Neuronal stem cell (in vitro differentiated cells): ENCODE measurements at regions not wholly inside any gene's neighbourhood (a gene's known extent, or its start where the extent isn't known, plus 50 kb on each side); places are given as distances from the start of the nearest gene placed in this dataset.
"Not testable (repeated sequence)": the region's sequence is repeated elsewhere in the genome, so short reads cannot be mapped to it uniquely, and the experiment has no call there.

Source experiments
- DNase-seq: peaks from one replicate; pipeline ENCODE4 v3.0.0-alpha.2; 2013; ENCODE audit warnings: low spot score
- H2AFZ ChIP-seq: one replicate; pipeline ENCODE4 v1.6.1; 2013; ENCODE audit warnings: mild to moderate bottlenecking, low read length, inconsistent platforms
- H2AK5ac ChIP-seq: 2 replicates; pipeline ENCODE4 v1.6.1; 2013; ENCODE audit warnings: low read depth, mild to moderate bottlenecking, inconsistent platforms, low read length, moderate library complexity, mixed read lengths
- H2BK120ac ChIP-seq: 2 replicates; pipeline ENCODE4 v1.6.1; 2013; ENCODE audit warnings: low read depth, mild to moderate bottlenecking, inconsistent platforms, low read length, moderate library complexity, mixed read lengths
- H2BK12ac ChIP-seq: one replicate; pipeline ENCODE4 v1.6.1; 2013; ENCODE audit warnings: low read length, inconsistent platforms
- H2BK15ac ChIP-seq: 2 replicates; pipeline ENCODE4 v1.6.1; 2013; ENCODE audit warnings: mild to moderate bottlenecking, low read length, inconsistent platforms, mixed read lengths
- H2BK5ac ChIP-seq: one replicate; pipeline ENCODE4 v1.6.1; 2013; ENCODE audit warnings: inconsistent platforms, mild to moderate bottlenecking, low read length, moderate library complexity
- H3K14ac ChIP-seq: one replicate; pipeline ENCODE4 v1.6.1; 2013; ENCODE audit warnings: low read length, inconsistent platforms
- H3K18ac ChIP-seq: 2 replicates; pipeline ENCODE4 v1.6.1; 2013; ENCODE audit warnings: low read length, inconsistent platforms
- H3K23ac ChIP-seq: 2 replicates; pipeline ENCODE4 v1.6.1; 2013; ENCODE audit warnings: low read depth, mild to moderate bottlenecking, mixed read lengths, low read length, inconsistent platforms; ENCODE audit not compliant: poor library complexity
- H3K27ac ChIP-seq: replicated peaks from 3 replicates; pipeline ENCODE4 v1.5.1; 2013; ENCODE audit warnings: low read length, inconsistent platforms
- H3K27me3 ChIP-seq, 3 experiments: 2 replicates each; pipeline ENCODE4 v1.6.1; 2013; ENCODE audit warnings: low read length in 3 of 3, mild to moderate bottlenecking in 2 of 3, inconsistent platforms in 1 of 3, low read depth in 1 of 3, mixed read lengths in 1 of 3, moderate library complexity in 1 of 3; ENCODE audit not compliant: control insufficient read depth in 3 of 3, insufficient read depth in 3 of 3
- H3K36me3 ChIP-seq, 2 donors: replicated peaks in 1 of 2; 2 replicates each; pipeline ENCODE4 v1.6.1; 2013; ENCODE audit warnings: low read length in 2 of 2; ENCODE audit not compliant: control insufficient read depth in 2 of 2, insufficient read depth in 2 of 2
- H3K4ac ChIP-seq: 2 replicates; pipeline ENCODE4 v1.6.1; 2013; ENCODE audit warnings: inconsistent platforms, mild to moderate bottlenecking, low read length, moderate library complexity
- H3K4me1 ChIP-seq, 2 donors: 1 replicate in 1 of 2; 2 replicates in 1 of 2; pipeline ENCODE4 v1.6.1; 2013; ENCODE audit warnings: low read length in 2 of 2, low read depth in 1 of 2; ENCODE audit not compliant: control insufficient read depth in 2 of 2, insufficient read depth in 1 of 2
- H3K4me2 ChIP-seq: one replicate; pipeline ENCODE4 v1.6.1; 2013; ENCODE audit warnings: mild to moderate bottlenecking, low read length, inconsistent platforms; ENCODE audit not compliant: insufficient read depth, poor library complexity, severe bottlenecking
- H3K4me3 ChIP-seq, 2 donors: 2 replicates each; pipeline ENCODE4 v1.5.1; 2013; ENCODE audit warnings: low read length in 2 of 2, mild to moderate bottlenecking in 2 of 2, inconsistent platforms in 1 of 2, moderate library complexity in 1 of 2
- H3K79me1 ChIP-seq: one replicate; pipeline ENCODE4 v1.6.1; 2013; ENCODE audit warnings: low read depth, mild to moderate bottlenecking, inconsistent platforms, low read length, moderate library complexity
- H3K9ac ChIP-seq: one replicate; pipeline ENCODE4 v1.6.1; 2013; ENCODE audit warnings: mild to moderate bottlenecking, low read depth, low read length, inconsistent platforms; ENCODE audit not compliant: poor library complexity
- H3K9me3 ChIP-seq, 2 donors: replicated peaks in 1 of 2; 2 replicates each; pipeline versions ENCODE3 to v1.6.1; 2013; ENCODE audit warnings: low read length in 2 of 2, mild to moderate bottlenecking in 2 of 2, inconsistent platforms in 1 of 2, low read depth in 1 of 2, mixed read lengths in 1 of 2, moderate library complexity in 1 of 2; ENCODE audit not compliant: control insufficient read depth in 2 of 2, insufficient read depth in 1 of 2
- H4K8ac ChIP-seq: one replicate; pipeline ENCODE4 v1.6.1; 2013; ENCODE audit warnings: low read depth, mild to moderate bottlenecking, inconsistent platforms, low read length, moderate library complexity
- H4K91ac ChIP-seq: one replicate; pipeline ENCODE4 v1.6.1; 2013; ENCODE audit warnings: low read length, low read depth, mild to moderate bottlenecking, inconsistent platforms; ENCODE audit not compliant: poor library complexity
- WGBS, 2 donors: extraction: QIAGEN DNeasy Blood & Tissue Kit; methylation state at CpG; one replicate each; pipeline ENCODE4 v1.1.7; 2013; ENCODE audit warnings: missing lambda C conversion rate in 2 of 2, mixed read lengths in 1 of 2; ENCODE audit not compliant: insufficient read length in 2 of 2, insufficient replicate concordance in 1 of 2; ENCODE audit errors: extremely low coverage in 2 of 2; 5-methylcytosine and 5-hydroxymethylcytosine counted together

DNA sequence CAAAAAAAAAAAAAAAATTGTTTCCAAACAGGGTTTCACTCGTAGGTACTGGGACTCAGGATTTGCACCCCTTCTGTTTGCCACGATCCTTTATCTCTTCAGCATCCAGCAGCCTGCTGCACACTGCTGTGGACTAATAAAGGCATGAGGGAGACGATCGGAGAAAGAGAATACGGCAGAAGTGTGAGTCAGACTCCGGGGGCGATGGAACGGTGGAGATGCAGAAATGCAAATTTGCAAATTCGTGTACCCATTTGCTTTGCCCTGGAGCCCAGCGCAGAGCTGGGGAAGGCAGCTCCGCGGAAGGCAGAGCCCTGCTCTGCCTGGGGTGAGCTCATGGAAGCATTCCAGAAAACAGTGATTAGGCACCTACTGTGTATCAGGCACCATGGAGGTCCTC, 270.3 kb downstream of the ASMT start:
- no CpG with 5 or more reads among the region's 12 CpGs for WGBS, 2 donors
- no peak overlapping the region for H2AK5ac ChIP-seq
- no peak overlapping the region for H2BK15ac ChIP-seq
- H3K4me3 ChIP-seq = no peak overlapping the region
- H4K91ac ChIP-seq = no peak overlapping the region
- no peaks in the 10 kb centered on the region for H3K36me3 ChIP-seq
- no peak for DNase-seq
- H3K23ac ChIP-seq = no peak overlapping the region
- no peak overlapping the region for H3K9ac ChIP-seq
- no peak overlapping the region for H3K27ac ChIP-seq
- no peak overlapping the region for H3K4me2 ChIP-seq
- peaks cover 2 to 10% of the 10 kb centered on the region in 2 donors for H3K9me3 ChIP-seq
- H4K8ac ChIP-seq = no peak overlapping the region
- no peak overlapping the region for H3K14ac ChIP-seq
- no peaks in the 10 kb centered on the region for H3K27me3 ChIP-seq
- H3K79me1 ChIP-seq = no peaks in the 10 kb centered on the region
- H3K4me1 ChIP-seq = peaks cover 0 to 2% of the 10 kb centered on the region in 2 donors
- no peak overlapping the region for H2BK12ac ChIP-seq
- H2BK5ac ChIP-seq = no peak overlapping the region
- no peak overlapping the region for H3K4ac ChIP-seq
- no peak overlapping the region for H2AFZ ChIP-seq
- no peak overlapping the region for H2BK120ac ChIP-seq
- no peak overlapping the region for H3K18ac ChIP-seq

DNA sequence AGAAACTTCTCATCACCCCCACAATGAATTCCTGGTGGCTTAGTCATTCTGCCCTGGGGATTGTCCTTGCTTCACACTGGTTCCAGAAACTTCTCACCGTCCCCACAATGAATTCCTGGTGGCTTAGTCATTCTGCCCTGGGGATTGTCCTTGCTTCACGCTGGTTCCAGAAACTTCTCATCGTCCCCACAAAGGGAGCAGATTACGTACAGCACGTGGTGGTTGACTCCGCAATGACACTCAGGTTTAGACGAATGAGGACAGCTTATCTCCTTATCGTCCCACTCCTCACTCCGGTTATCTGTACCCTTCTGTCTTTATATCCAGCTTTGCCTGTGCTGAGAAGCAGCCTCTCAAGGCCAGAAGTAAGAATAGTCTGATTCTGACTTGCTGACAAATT, 273.4 kb downstream of the ASMT start:
- H3K27ac ChIP-seq, H2BK5ac ChIP-seq, H3K18ac ChIP-seq, H4K8ac ChIP-seq, H2AK5ac ChIP-seq, H3K14ac ChIP-seq, H4K91ac ChIP-seq, H2BK120ac ChIP-seq, H3K27me3 ChIP-seq, H2BK12ac ChIP-seq, H3K23ac ChIP-seq, H3K4me3 ChIP-seq, H3K4me2 ChIP-seq, DNase-seq, H2AFZ ChIP-seq, H3K79me1 ChIP-seq, H3K4ac ChIP-seq, H3K9ac ChIP-seq, H2BK15ac ChIP-seq, H3K4me1 ChIP-seq, H3K36me3 ChIP-seq: not testable (repeated sequence)
- H3K9me3 ChIP-seq = peaks cover 2 to 10% of the 10 kb centered on the region in 2 donors
- WGBS, 2 donors = no CpG with 5 or more reads among the region's 9 CpGs

DNA sequence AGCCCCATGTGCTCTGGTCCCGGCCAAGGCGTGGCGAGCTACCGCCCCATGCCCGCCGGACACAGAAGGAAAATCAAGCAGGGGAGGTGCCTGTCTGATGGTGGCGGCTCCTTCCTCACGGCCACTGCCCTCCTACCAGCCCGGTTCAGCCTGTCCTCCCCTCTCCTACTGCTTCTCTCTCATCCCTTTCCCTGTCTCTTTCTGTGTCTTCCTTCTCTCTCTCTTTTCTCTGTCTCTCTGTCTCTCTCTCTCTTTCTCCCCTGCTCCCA, 279.1 kb downstream of the ASMT start:
- H3K9ac ChIP-seq = no peak overlapping the region
- no peaks in the 10 kb centered on the region for H3K79me1 ChIP-seq
- no peak overlapping the region for H3K4ac ChIP-seq
- H3K18ac ChIP-seq = no peak overlapping the region
- H2BK15ac ChIP-seq = no peak overlapping the region
- no peak overlapping the region for H2BK12ac ChIP-seq
- H3K4me3 ChIP-seq = no peak overlapping the region
- no peaks in the 10 kb centered on the region for H3K36me3 ChIP-seq
- H2BK5ac ChIP-seq = no peak overlapping the region
- peaks cover 2 to 3% of the 10 kb centered on the region in 2 donors for H3K4me1 ChIP-seq
- H3K27me3 ChIP-seq = peaks cover 0 to 4% (median 0%) of the 10 kb centered on the region in 3 experiments
- no peak overlapping the region for H2BK120ac ChIP-seq
- peaks cover 0 to 2% of the 10 kb centered on the region in 2 donors for H3K9me3 ChIP-seq
- no peak overlapping the region for H2AK5ac ChIP-seq
- H3K23ac ChIP-seq = no peak overlapping the region
- H3K4me2 ChIP-seq = no peak overlapping the region
- no peak overlapping the region for H3K27ac ChIP-seq
- H4K91ac ChIP-seq = no peak overlapping the region
- H3K14ac ChIP-seq = no peak overlapping the region
- no peak for DNase-seq
- H4K8ac ChIP-seq = no peak overlapping the region
- WGBS, 2 donors = no CpG with 5 or more reads among the region's 9 CpGs
- H2AFZ ChIP-seq = no peak overlapping the region

DNA sequence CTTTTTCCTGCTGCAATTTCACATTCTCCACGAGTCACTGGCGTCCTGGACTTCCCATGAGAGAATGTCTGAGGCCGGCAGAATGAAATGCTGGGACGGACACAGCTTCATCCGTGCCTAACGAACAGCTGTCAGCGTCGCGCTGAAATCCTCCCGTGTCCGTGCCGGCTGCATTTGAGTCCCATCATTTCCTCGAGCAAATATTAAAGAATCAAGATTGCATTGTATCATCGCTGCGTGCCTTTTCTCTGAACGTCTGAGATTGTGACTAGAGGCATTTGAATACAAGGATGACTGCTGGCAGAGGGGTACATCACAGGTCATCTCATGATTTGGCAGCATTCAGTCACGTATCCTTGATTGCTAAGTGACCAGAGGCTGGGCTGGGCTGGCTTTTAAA, 279.9 kb downstream of the ASMT start:
- Histone ChIP-seq H2BK120ac (no peak overlapping the region), H3K4me1 (peaks cover 2 to 3% of the 10 kb centered on the region in 2 donors), H3K79me1 (no peaks in the 10 kb centered on the region), H3K27me3 (peaks cover 0 to 4% (median 0%) of the 10 kb centered on the region in 3 experiments), H3K36me3 (no peaks in the 10 kb centered on the region), H4K8ac (no peak overlapping the region), H3K4ac (no peak overlapping the region), H3K23ac (peak overlapping the region; percentile 80), H4K91ac (no peak overlapping the region), H2AFZ (peak overlapping the region; percentile 78), H3K9me3 (peaks cover 0 to 2% of the 10 kb centered on the region in 2 donors), H2BK15ac (peak overlapping the region; percentile 26), H2BK12ac (no peak overlapping the region), H2BK5ac (no peak overlapping the region), H3K9ac (no peak overlapping the region), H3K4me2 (no peak overlapping the region), H2AK5ac (peak overlapping the region; percentile 56), H3K18ac (peak overlapping the region; percentile 57), H3K14ac (no peak overlapping the region), H3K27ac (no peak overlapping the region), H3K4me3 (no peak overlapping the region)
- no peak for DNase-seq
- WGBS, 2 donors = no CpG with 5 or more reads among the region's 17 CpGs
